ENCODE measurements at regions not wholly inside any gene's neighbourhood (a gene's known extent, or its start where the extent isn't known, plus 50 kb on each side); places are given as distances from the start of the nearest gene placed in this dataset.

DNA sequence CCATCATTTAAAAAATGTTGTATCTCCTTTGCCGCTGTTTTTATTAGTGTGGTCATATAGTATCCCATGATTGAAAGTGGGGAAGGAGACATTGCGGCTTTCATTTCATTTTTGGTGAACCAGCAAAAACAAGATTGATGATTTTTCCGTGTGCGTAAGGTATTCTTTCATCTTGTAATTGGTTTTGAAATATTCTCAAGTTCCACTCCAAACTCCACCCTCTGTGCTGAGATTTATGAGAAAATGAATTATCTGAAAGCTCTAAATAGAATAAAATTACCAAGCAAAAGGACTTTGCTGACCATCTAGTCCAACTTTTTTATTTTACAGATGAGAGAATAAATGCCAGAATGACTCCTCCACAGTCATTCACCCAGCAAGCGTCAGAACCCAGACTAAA, 103.1 kb upstream of the MPDZ start:
- ChIA-PET CTCF (interaction anchor here (0.6 kb wide), 1 partner anchor 30 kb away, joined by 3 read pairs; no protein-coding TSS in a partner anchor), POLR2A (no interaction called here)
- no peaks in the 10 kb centered on the region for H3K9me3 ChIP-seq (ENCODE audit: control insufficient read depth, insufficient read depth, low read depth, low read length)
- H3K36me3 ChIP-seq (ENCODE audit: control insufficient read depth in 2 of 2, insufficient read depth in 1 of 2, low read length in 2 of 2): no peaks in the 10 kb centered on the region
- no peak overlapping the region for H3K27ac ChIP-seq (ENCODE audit: extremely low read depth, low read depth, low read length)
- TF ChIP-seq ZFP69B (tag by site-specific recombination; IDR thresholded peaks at IDR 0.05): no peak
- no peak for TF ChIP-seq ZNF658 (tag by site-specific recombination; IDR thresholded peaks at IDR 0.05)
- TF ChIP-seq ZBTB8A (tag by site-specific recombination; IDR thresholded peaks at IDR 0.05): no peak
- TF ChIP-seq ZBTB7A (tag by site-specific recombination; IDR thresholded peaks at IDR 0.05; ENCODE audit: low read depth): no peak
- TF ChIP-seq ZNF280C (tag by site-specific recombination; IDR thresholded peaks at IDR 0.05): no peak
- H3K4me3 ChIP-seq (ENCODE audit: low read depth, low read length): no peak overlapping the region
- no peaks in the 10 kb centered on the region for H3K4me1 ChIP-seq (ENCODE audit: control insufficient read depth, insufficient read depth, low read length)

- ChIA-PET POLR2A (no interaction called here), CTCF (interaction anchor here (0.6 to 1.3 kb wide), 2 partner anchors 12 to 1772 kb away, joined by 3 read pairs; no protein-coding TSS in a partner anchor)
- TF ChIP-seq ZSCAN23 (tag by site-specific recombination; IDR thresholded peaks at IDR 0.05) (no peak), ZNF555 (tag by site-specific recombination; conservative IDR thresholded peaks at IDR 0.05) (no peak)
- Histone ChIP-seq H3K4me3 (ENCODE audit: low read depth, low read length) (no peak overlapping the region), H3K4me1 (ENCODE audit: control insufficient read depth, insufficient read depth, low read length) (0 out of 2 replicates have a peak, but pooled peaks cover 5% of the 10 kb centered on the region), H3K36me3 (ENCODE audit: control insufficient read depth in 2 of 2, insufficient read depth in 1 of 2, low read length in 2 of 2) (no peaks in the 10 kb centered on the region), H3K27ac (ENCODE audit: extremely low read depth, low read depth, low read length) (no peak overlapping the region), H3K9me3 (ENCODE audit: control insufficient read depth, insufficient read depth, low read depth, low read length) (no peaks in the 10 kb centered on the region)
Observed at GRCh38 chr9:13380903-13381302, 101.4 kb upstream of the MPDZ start.

DNA sequence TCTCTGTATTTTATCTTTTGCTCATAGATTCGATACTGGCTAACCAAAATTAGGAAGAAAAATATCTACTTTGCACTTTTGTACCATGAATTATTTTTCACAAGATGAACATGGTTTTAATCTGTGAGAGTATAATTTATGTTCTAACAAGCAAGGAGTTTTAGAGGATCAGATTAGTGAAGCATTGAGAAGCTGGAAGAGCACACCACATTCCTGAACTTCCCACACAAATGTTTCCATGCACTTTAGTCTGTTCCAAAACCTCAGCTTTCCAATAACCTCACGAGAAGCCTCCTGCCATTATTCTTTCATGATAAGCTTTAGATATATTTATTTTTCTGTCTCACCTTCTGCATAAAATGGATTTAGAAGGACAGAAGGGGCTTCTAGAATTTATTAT, 98.7 kb upstream of the MPDZ start:
- ChIA-PET CTCF (interaction anchor here (0.7 to 1.1 kb wide), 3 partner anchors 13 to 157 kb away, joined by 3 read pairs; no protein-coding TSS in a partner anchor), POLR2A (no interaction called here)
- TF ChIP-seq, protein P1, sequence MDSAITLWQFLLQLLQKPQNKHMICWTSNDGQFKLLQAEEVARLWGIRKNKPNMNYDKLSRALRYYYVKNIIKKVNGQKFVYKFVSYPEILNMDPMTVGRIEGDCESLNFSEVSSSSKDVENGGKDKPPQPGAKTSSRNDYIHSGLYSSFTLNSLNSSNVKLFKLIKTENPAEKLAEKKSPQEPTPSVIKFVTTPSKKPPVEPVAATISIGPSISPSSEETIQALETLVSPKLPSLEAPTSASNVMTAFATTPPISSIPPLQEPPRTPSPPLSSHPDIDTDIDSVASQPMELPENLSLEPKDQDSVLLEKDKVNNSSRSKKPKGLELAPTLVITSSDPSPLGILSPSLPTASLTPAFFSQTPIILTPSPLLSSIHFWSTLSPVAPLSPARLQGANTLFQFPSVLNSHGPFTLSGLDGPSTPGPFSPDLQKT (IDR thresholded peaks at IDR 0.05; ENCODE audit: borderline replicate concordance, low read depth, low read length): no peak
- TF ChIP-seq KLF10 (tag by site-specific recombination; IDR thresholded peaks at IDR 0.05): no peak
- no peak for TF ChIP-seq SP2 (tag by site-specific recombination; IDR thresholded peaks at IDR 0.05)
- TF ChIP-seq KLF9 (tag by site-specific recombination; IDR thresholded peaks at IDR 0.05; ENCODE audit: low read depth): no peak
- TF ChIP-seq ZNF266 (tag by site-specific recombination; IDR thresholded peaks at IDR 0.05; ENCODE audit: low read depth): no peak
- TF ChIP-seq ZEB2 (tag by site-specific recombination; IDR thresholded peaks at IDR 0.05): no peak
- TF ChIP-seq ZBTB6 (tag by site-specific recombination; IDR thresholded peaks at IDR 0.05): no peak
- TF ChIP-seq ZNF121 (tag by site-specific recombination; IDR thresholded peaks at IDR 0.05): no peak
- no peak for TF ChIP-seq ZNF768 (tag by site-specific recombination; IDR thresholded peaks at IDR 0.05)
- no peak for TF ChIP-seq KLF7 (tag by site-specific recombination; IDR thresholded peaks at IDR 0.05; ENCODE audit: borderline replicate concordance)
- TF ChIP-seq ZNF530 (tag by site-specific recombination; IDR thresholded peaks at IDR 0.05; ENCODE audit: low read depth): no peak
- TF ChIP-seq ZNF140 (tag by site-specific recombination; IDR thresholded peaks at IDR 0.05): no peak
- TF ChIP-seq ZNF621 (tag by site-specific recombination; IDR thresholded peaks at IDR 0.05): no peak
- TF ChIP-seq ZNF596 (tag by site-specific recombination; IDR thresholded peaks at IDR 0.05): no peak
- no peak for TF ChIP-seq BCL11B (tag by site-specific recombination; IDR thresholded peaks at IDR 0.05; ENCODE audit: low read depth)
- no peak for TF ChIP-seq ZNF777 (tag by site-specific recombination; IDR thresholded peaks at IDR 0.05; ENCODE audit: borderline replicate concordance)
- TF ChIP-seq TCF7L2 (IDR thresholded peaks at IDR 0.05; ENCODE audit: borderline replicate concordance, low read depth, low read length): no peak
- TF ChIP-seq ZNF248 (tag by site-specific recombination; IDR thresholded peaks at IDR 0.05): no peak
- H3K36me3 ChIP-seq (ENCODE audit: control insufficient read depth in 2 of 2, insufficient read depth in 1 of 2, low read length in 2 of 2): no peaks in the 10 kb centered on the region
- H3K9me3 ChIP-seq (ENCODE audit: control insufficient read depth, insufficient read depth, low read depth, low read length): no peaks in the 10 kb centered on the region
- no peak overlapping the region for H3K27ac ChIP-seq (ENCODE audit: extremely low read depth, low read depth, low read length)
- H3K4me3 ChIP-seq (ENCODE audit: low read depth, low read length): no peak overlapping the region
- 0 out of 2 replicates have a peak, but pooled peaks cover 5% of the 10 kb centered on the region for H3K4me1 ChIP-seq (ENCODE audit: control insufficient read depth, insufficient read depth, low read length)

Data from HEK293 (cell line).